ENCODE measurements at regions not wholly inside any gene's neighbourhood (a gene's known extent, or its start where the extent isn't known, plus 50 kb on each side); places are given as distances from the start of the nearest gene placed in this dataset.
"Not testable (repeated sequence)": the region's sequence is repeated elsewhere in the genome, so short reads cannot be mapped to it uniquely, and the experiment has no call there.

GRCh38 chr17:27091043-27091497, 202.8 kb upstream of the WSB1 start:
- no peak for DNase-seq (ENCODE audit: low spot score)

GRCh38 chr17:27094179-27094578, 199.7 kb upstream of the WSB1 start:
- not testable (repeated sequence) for DNase-seq (ENCODE audit: low spot score)

- DNase-seq (ENCODE audit: low spot score), result not testable (repeated sequence)
Observed at GRCh38 chr17:27095821-27096220, 198.1 kb upstream of the WSB1 start.

- not testable (repeated sequence) for DNase-seq (ENCODE audit: low spot score)
Observed at GRCh38 chr17:27099266-27099665, 194.6 kb upstream of the WSB1 start.

GRCh38 chr17:27104605-27105221, 189.2 kb upstream of the WSB1 start:
- DNase-seq (ENCODE audit: low spot score), result not testable (repeated sequence)

GRCh38 chr17:27105636-27106035, 188.3 kb upstream of the WSB1 start:
- no peak for DNase-seq (ENCODE audit: low spot score)

GRCh38 chr17:27106347-27106981, 187.4 kb upstream of the WSB1 start:
- DNase-seq (ENCODE audit: low spot score), result no peak

GRCh38 chr17:27106982-27107360, 186.9 kb upstream of the WSB1 start:
- DNase-seq (ENCODE audit: low spot score), result no peak

GRCh38 chr17:27107386-27108328, 186.3 kb upstream of the WSB1 start:
- not testable (repeated sequence) for DNase-seq (ENCODE audit: low spot score)

- no peak for DNase-seq (ENCODE audit: low spot score)
Observed at GRCh38 chr17:27109346-27109745, 184.6 kb upstream of the WSB1 start.

- DNase-seq (ENCODE audit: low spot score), result no peak
Observed at GRCh38 chr17:27153005-27153404, 140.9 kb upstream of the WSB1 start.

GRCh38 chr17:27155866-27156265, 138.0 kb upstream of the WSB1 start:
- DNase-seq (ENCODE audit: low spot score), result no peak

- no peak for DNase-seq (ENCODE audit: low spot score)
Observed at GRCh38 chr17:27157297-27157696, 136.6 kb upstream of the WSB1 start.

- DNase-seq (ENCODE audit: low spot score), result no peak
Observed at GRCh38 chr17:27157898-27158297, 136.0 kb upstream of the WSB1 start.

- no peak for DNase-seq (ENCODE audit: low spot score)
Observed at GRCh38 chr17:27158382-27158781, 135.5 kb upstream of the WSB1 start.

GRCh38 chr17:27180322-27180721, 113.6 kb upstream of the WSB1 start:
- no peak for DNase-seq (ENCODE audit: low spot score)

GRCh38 chr17:27181379-27181925, 112.5 kb upstream of the WSB1 start:
- DNase-seq (ENCODE audit: low spot score), result not testable (repeated sequence)

GRCh38 chr17:27181935-27182334, 112.0 kb upstream of the WSB1 start:
- DNase-seq (ENCODE audit: low spot score), result no peak

GRCh38 chr17:27197505-27197904, 96.4 kb upstream of the WSB1 start:
- DNase-seq (ENCODE audit: low spot score), result not testable (repeated sequence)

- DNase-seq (ENCODE audit: low spot score), result no peak
Observed at GRCh38 chr17:27199948-27200347, 94.0 kb upstream of the WSB1 start.

GRCh38 chr17:27200476-27200875, 93.4 kb upstream of the WSB1 start:
- no peak for DNase-seq (ENCODE audit: low spot score)

GRCh38 chr17:27203241-27203640, 90.7 kb upstream of the WSB1 start:
- no peak for DNase-seq (ENCODE audit: low spot score)

All from ureter (tissue), 1 donor.